ENCODE measurements at regions not wholly inside any gene's neighbourhood (a gene's known extent, or its start where the extent isn't known, plus 50 kb on each side); places are given as distances from the start of the nearest gene placed in this dataset.

DNA sequence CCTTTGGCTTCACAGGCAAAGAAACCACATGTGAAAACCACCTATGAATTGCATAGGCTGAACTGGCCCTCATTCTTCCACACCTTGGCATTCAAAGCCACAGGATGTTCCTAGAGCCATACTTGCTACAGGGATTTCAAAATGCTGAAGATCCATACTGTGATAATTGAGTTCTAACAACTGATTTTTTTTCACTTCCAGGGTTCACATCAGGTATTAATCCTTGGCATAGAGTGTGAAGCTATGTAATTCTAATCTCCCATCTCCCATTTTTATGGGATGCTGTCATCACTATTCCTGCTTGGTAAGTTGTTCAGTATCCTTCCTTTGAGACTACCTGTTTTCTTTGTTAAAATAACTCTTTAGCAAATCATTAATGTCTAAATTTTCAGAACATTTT, 1569.2 kb upstream of the ADGRL3 start:
- TF ChIP-seq POLR2A (IDR thresholded peaks at IDR 0.05; ENCODE audit: low read length) (no peak), GATA1 (IDR thresholded peaks at IDR 0.05; ENCODE audit: low read depth, low read length) (no peak)

All from erythroblast (primary cell).